ENCODE measurements at regions not wholly inside any gene's neighbourhood (a gene's known extent, or its start where the extent isn't known, plus 50 kb on each side); places are given as distances from the start of the nearest gene placed in this dataset.

- no peak overlapping the region for H3K27ac ChIP-seq
- TF ChIP-seq ZFX (IDR thresholded peaks at IDR 0.05) (no peak), CTCF (conservative IDR thresholded peaks at IDR 0.05) (no peak)
These were observed 171.0 kb upstream of the TSC22D1 start for GRCh38 chr13:44747179-44747578.

GRCh38 chr13:44746690-44747089 is 170.6 kb upstream of the TSC22D1 start:
- TF ChIP-seq ZFX (IDR thresholded peaks at IDR 0.05): no peak
- no peak for TF ChIP-seq CTCF (conservative IDR thresholded peaks at IDR 0.05)
- no peak overlapping the region for H3K27ac ChIP-seq

- no peak overlapping the region for H3K27ac ChIP-seq
- TF ChIP-seq CTCF (conservative IDR thresholded peaks at IDR 0.05) (no peak), ZFX (IDR thresholded peaks at IDR 0.05) (no peak)
These were observed 168.9 kb upstream of the TSC22D1 start for GRCh38 chr13:44744880-44745633.

- no peak for TF ChIP-seq CTCF (conservative IDR thresholded peaks at IDR 0.05)
- TF ChIP-seq ZFX (IDR thresholded peaks at IDR 0.05): no peak
- H3K27ac ChIP-seq: no peak overlapping the region
These were observed 163.4 kb upstream of the TSC22D1 start for GRCh38 chr13:44739539-44739938.

GRCh38 chr13:44739120-44739519 is 163.0 kb upstream of the TSC22D1 start:
- H3K27ac ChIP-seq: no peak overlapping the region
- TF ChIP-seq CTCF (conservative IDR thresholded peaks at IDR 0.05) (no peak; the same call in 1 of the 2 replicates), ZFX (IDR thresholded peaks at IDR 0.05) (no peak)

GRCh38 chr13:44738463-44738862 is 162.3 kb upstream of the TSC22D1 start:
- no peak for TF ChIP-seq ZFX (IDR thresholded peaks at IDR 0.05)
- no peak for TF ChIP-seq CTCF (conservative IDR thresholded peaks at IDR 0.05)
- H3K27ac ChIP-seq: no peak overlapping the region

GRCh38 chr13:44735806-44736205 is 159.7 kb upstream of the TSC22D1 start:
- H3K27ac ChIP-seq: no peak overlapping the region

More at GRCh38 chr13:44735806-44736205, 159.7 kb upstream of the TSC22D1 start:
- TF ChIP-seq CTCF (conservative IDR thresholded peaks at IDR 0.05): no peak
- no peak for TF ChIP-seq ZFX (IDR thresholded peaks at IDR 0.05)
